PC-3 (cell line): ENCODE measurements at regions not wholly inside any gene's neighbourhood (a gene's known extent, or its start where the extent isn't known, plus 50 kb on each side); places are given as distances from the start of the nearest gene placed in this dataset.

Experiments used
- ATAC-seq: fragments of 200-7000 bp; cut with Tn5 transposase; 2 replicates; pipeline ENCODE4 v1.9.1; 2020; ENCODE audit warnings: mild to moderate bottlenecking, moderate library complexity
- BruUV-seq: library from RNA; stranded (reverse); fragments of 400-500 nt; replicated peaks from 2 replicates; lab custom pipeline; 2021; lab: Mats Ljungman, UMichigan
- CTCF ChIA-PET: fragments of 300-600 bp; sonication (Branson Sonifier 250); formaldehyde crosslinking; loops from one replicate; lab custom pipeline; 2022; ENCODE audit warnings: antibody characterized with exemption; lab: Charles Lee
- POLR2A ChIA-PET: fragments of 300-600 bp; sonication (Branson Sonifier 250); formaldehyde crosslinking; loops from one replicate; lab custom pipeline; 2022; ENCODE audit warnings: antibody characterized with exemption; ENCODE audit not compliant: unreplicated experiment; lab: Charles Lee
- DNase-seq: peaks from one replicate; pipeline ENCODE4 v3.0.0-alpha.2; 2015
- H2AFZ ChIP-seq: fragments of 300-600 bp; sonication (generic); 2 replicates; pipeline ENCODE4 v1.6.0; 2016; ENCODE audit warnings: antibody characterized with exemption, low read length
- H3F3A ChIP-seq: fragments of 300-600 bp; sonication (generic); one replicate; pipeline ENCODE4 v1.6.0; 2017; ENCODE audit warnings: antibody characterized with exemption, low read length, control low read depth, mild to moderate bottlenecking; ENCODE audit not compliant: unreplicated experiment
- H3K27ac ChIP-seq: fragments of 300-600 bp; sonication (generic); 2 replicates; pipeline ENCODE4 v1.5.1; 2016; ENCODE audit warnings: mild to moderate bottlenecking, low read length
- H3K27me3 ChIP-seq: fragments of 300-600 bp; sonication (generic); 2 replicates; pipeline ENCODE4 v1.6.1; 2016; ENCODE audit warnings: low read length, mixed read lengths
- H3K36me3 ChIP-seq: fragments of 300-600 bp; sonication (generic); 2 replicates; pipeline ENCODE4 v1.6.1; 2016; ENCODE audit warnings: low read depth, mixed run types, low read length, mixed read lengths
- H3K4me1 ChIP-seq: fragments of 300-600 bp; sonication (generic); 2 replicates; pipeline ENCODE4 v1.5.1; 2016; ENCODE audit warnings: low read length; ENCODE audit not compliant: insufficient read depth
- H3K4me2 ChIP-seq: fragments of 300-600 bp; sonication (generic); 2 replicates; pipeline ENCODE4 v1.6.0; 2016; ENCODE audit warnings: low read length
- H3K4me3 ChIP-seq: fragments of 300-600 bp; sonication (generic); 2 replicates; pipeline ENCODE4 v1.5.1; 2016; ENCODE audit warnings: mild to moderate bottlenecking, low read length, mixed read lengths
- H3K79me2 ChIP-seq: fragments of 300-600 bp; sonication (generic); 2 replicates; pipeline ENCODE4 v1.6.1; 2017; ENCODE audit warnings: low read length, mixed read lengths
- H3K9ac ChIP-seq: fragments of 300-600 bp; sonication (generic); 2 replicates; pipeline ENCODE4 v1.6.0; 2016; ENCODE audit warnings: mild to moderate bottlenecking, low read length
- H3K9me2 ChIP-seq: fragments of 300-600 bp; sonication (generic); replicated peaks from 2 replicates; pipeline ENCODE4 v1.6.1; 2016; ENCODE audit warnings: mixed run types, low read length, mixed read lengths
- H3K9me3 ChIP-seq: fragments of 300-600 bp; sonication (generic); 2 replicates; pipeline ENCODE4 v1.6.1; 2016; ENCODE audit warnings: low read length, mixed read lengths
- H4K20me1 ChIP-seq: fragments of 300-600 bp; sonication (generic); 2 replicates; pipeline ENCODE4 v1.6.1; 2016; ENCODE audit warnings: low read length, mixed read lengths
- CTCF ChIP-seq: fragments of 300-600 bp; sonication (generic); conservative IDR thresholded peaks from 2 replicates; pipeline ENCODE4 v1.5.1; 2017; ENCODE audit warnings: antibody characterized with exemption, low read depth, mild to moderate bottlenecking, low read length
- EZH2 ChIP-seq: fragments of 300-600 bp; sonication (generic); IDR thresholded peaks from one replicate; pipeline ENCODE4 v1.6.1; 2017; ENCODE audit warnings: antibody characterized with exemption, mild to moderate bottlenecking, low read length; ENCODE audit not compliant: unreplicated experiment
- EZH2phosphoT487 ChIP-seq: fragments of 300-600 bp; sonication (generic); IDR thresholded peaks from 2 replicates; pipeline ENCODE4 v1.6.1; 2018; ENCODE audit warnings: mild to moderate bottlenecking, antibody characterized with exemption, low read length, borderline replicate concordance
- intact Hi-C: fragments of 100-400 bp; cut with micrococcal nuclease; formaldehyde crosslinking; loops from 2 replicates; pipeline ENCODE4 v1.9.0; 2023

DNA sequence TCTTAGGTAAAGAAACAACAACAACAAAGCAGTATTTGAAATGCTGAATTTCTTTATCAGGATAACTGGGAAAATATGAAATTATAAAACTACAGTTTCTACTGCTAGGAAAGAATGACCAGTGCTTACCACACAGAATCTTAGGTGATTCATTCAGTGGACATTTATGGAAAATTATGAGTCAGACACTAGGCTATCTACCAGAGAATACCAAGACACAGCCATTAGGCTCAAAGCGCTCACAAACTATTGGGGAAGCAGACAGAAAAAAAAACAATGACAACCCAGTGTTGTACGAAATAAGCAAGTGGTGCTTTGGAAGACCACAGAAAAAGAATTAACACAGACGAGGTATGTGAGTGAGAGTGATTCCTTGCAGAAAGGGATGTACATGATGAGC lies 1019.5 kb downstream of the PCDH9 start:
- intact Hi-C loops, result no loop called here
- CTCF ChIA-PET, result no interaction called here
- H3K36me3 ChIP-seq, result no peaks in the 10 kb centered on the region
- H3F3A ChIP-seq, result no peaks in the 10 kb centered on the region
- H3K4me1 ChIP-seq, result peaks cover 5% of the 10 kb centered on the region
- H3K4me3 ChIP-seq, result no peak overlapping the region
- TF ChIP-seq EZH2phosphoT487 (no peak), CTCF (no peak), EZH2 (no peak)
- peak overlapping the region; percentile 52 for H3K4me2 ChIP-seq
- POLR2A ChIA-PET, result no interaction called here
- BruUV-seq, result no TSS peak
- peak overlapping the region; percentile 78; the same call in 1 of the 2 replicates for H2AFZ ChIP-seq
- peak; percentile 99 for ATAC-seq
- H3K27me3 ChIP-seq, result no peaks in the 10 kb centered on the region
- H4K20me1 ChIP-seq, result no peaks in the 10 kb centered on the region
- no peaks in the 10 kb centered on the region for H3K9me2 ChIP-seq
- no peak overlapping the region for H3K9ac ChIP-seq
- no peaks in the 10 kb centered on the region for H3K79me2 ChIP-seq
- peak overlapping the region; percentile 27; the same call in 1 of the 2 replicates for H3K27ac ChIP-seq
- H3K9me3 ChIP-seq, result no peaks in the 10 kb centered on the region
- DNase-seq, result peak; percentile 76

GRCh38 chr13:66208589-66208988 lies 1021.5 kb downstream of the PCDH9 start:
- Histone ChIP-seq H3K9ac (no peak overlapping the region), H4K20me1 (no peaks in the 10 kb centered on the region), H3F3A (no peaks in the 10 kb centered on the region), H2AFZ (no peak overlapping the region), H3K4me1 (peaks cover 5% of the 10 kb centered on the region), H3K36me3 (no peaks in the 10 kb centered on the region), H3K79me2 (no peaks in the 10 kb centered on the region), H3K27me3 (no peaks in the 10 kb centered on the region), H3K4me2 (no peak overlapping the region), H3K4me3 (no peak overlapping the region), H3K27ac (no peak overlapping the region), H3K9me2 (no peaks in the 10 kb centered on the region), H3K9me3 (no peaks in the 10 kb centered on the region)
- CTCF ChIA-PET, result no interaction called here
- ATAC-seq, result no peak
- intact Hi-C loops, result no loop called here
- no peak for DNase-seq
- POLR2A ChIA-PET, result no interaction called here
- TF ChIP-seq CTCF (no peak), EZH2phosphoT487 (no peak), EZH2 (no peak)
- no TSS peak for BruUV-seq

DNA sequence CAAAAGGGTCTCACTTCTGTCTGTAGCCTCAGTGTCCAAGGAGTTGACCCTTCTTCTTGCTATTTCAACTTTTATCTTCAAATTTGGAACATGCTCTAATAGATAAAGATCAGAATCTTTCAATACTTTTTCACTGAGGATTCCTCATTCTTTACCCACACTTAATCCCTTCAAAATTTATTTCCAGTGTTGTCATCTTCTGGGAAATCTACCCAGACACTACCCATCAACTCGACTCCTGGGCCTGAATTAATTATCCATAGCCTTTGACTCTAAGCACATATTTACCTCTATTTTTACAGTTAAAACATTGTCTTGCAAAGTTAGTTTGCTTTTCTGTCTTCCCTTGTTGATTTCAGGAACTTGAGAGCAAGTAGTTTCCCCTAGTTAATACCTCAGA lies 1022.5 kb downstream of the PCDH9 start:
- Histone ChIP-seq H3K4me3 (no peak overlapping the region), H3F3A (no peaks in the 10 kb centered on the region), H3K36me3 (no peaks in the 10 kb centered on the region), H2AFZ (no peak overlapping the region), H3K4me2 (no peak overlapping the region), H3K27ac (no peak overlapping the region), H3K27me3 (no peaks in the 10 kb centered on the region), H3K9ac (no peak overlapping the region), H3K9me2 (no peaks in the 10 kb centered on the region), H3K79me2 (no peaks in the 10 kb centered on the region), H3K9me3 (no peaks in the 10 kb centered on the region), H3K4me1 (peaks cover 5% of the 10 kb centered on the region), H4K20me1 (no peaks in the 10 kb centered on the region)
- TF ChIP-seq EZH2phosphoT487 (no peak), EZH2 (no peak), CTCF (no peak)
- ATAC-seq (no peak), DNase-seq (no peak)
- intact Hi-C loops, result no loop called here
- no TSS peak for BruUV-seq
- ChIA-PET POLR2A (interaction anchor here (0.6 kb wide), 1 partner anchor 65 kb away, joined by 5 read pairs; no protein-coding TSS in a partner anchor), CTCF (no interaction called here)
